RPMI8226 (cell line): ENCODE measurements at regions not wholly inside any gene's neighbourhood (a gene's known extent, or its start where the extent isn't known, plus 50 kb on each side); places are given as distances from the start of the nearest gene placed in this dataset.

Experiments used
- DNase-seq: peaks from one replicate; pipeline ENCODE4 v3.0.0-alpha.2; 2015

DNA sequence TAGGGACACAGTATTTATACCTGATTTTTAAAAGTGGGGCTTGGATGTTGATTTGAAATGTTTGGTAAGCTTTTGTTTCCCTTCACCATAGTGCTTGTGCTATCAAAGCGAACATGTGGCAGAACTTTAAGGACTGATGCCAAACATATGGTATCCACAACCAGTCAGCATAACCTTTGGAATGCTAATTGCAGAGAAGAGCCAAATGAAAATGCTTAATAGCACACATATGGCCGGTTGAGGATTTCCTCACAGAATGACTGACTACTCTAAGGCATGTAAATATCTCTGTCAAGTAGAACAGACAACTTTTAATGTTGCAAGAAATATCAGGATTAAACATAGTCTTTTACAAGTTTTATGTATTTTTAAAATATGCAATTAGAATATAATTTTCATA lies 120.9 kb upstream of the COL3A1 start:
- no peak for DNase-seq

DNA sequence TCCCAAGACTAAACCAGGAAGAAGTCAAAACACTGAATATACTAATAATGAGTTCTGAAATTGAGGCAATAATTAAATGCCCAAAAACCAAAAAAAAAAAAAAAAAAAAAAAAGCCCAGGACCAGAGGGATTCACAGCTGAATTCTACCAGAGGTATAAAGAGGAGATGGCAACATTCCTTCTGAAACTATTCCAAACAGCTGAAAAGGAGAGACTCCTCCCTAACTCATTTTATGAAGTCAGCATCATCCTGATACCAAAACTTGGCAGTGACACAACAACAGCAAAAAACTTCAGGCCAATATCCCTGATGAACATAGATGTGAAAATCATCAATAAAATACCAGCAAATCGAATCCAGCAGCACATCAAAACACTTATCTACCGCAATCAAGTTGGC lies 108.5 kb upstream of the COL3A1 start:
- DNase-seq, result no peak

DNA sequence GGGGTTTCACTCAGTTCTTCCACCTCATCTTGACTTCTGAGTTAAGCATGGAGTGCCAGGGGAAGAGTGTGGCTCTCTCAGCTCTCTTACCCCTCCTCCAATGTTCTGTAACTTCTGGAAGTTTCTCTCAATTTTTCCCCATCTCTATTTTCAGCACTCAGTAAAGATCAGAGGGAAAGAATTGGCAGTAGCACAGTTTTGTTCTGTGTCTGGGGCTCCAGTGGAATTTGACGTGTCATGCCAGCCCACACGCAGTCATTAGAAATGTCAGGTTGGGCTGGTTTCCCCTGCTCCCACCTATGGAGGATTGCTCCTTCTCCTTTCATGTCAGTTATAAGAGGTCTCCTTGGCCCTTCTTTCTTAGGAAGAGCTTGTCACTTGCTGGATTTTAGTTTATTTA lies 104.6 kb upstream of the COL3A1 start:
- DNase-seq, result no peak

DNA sequence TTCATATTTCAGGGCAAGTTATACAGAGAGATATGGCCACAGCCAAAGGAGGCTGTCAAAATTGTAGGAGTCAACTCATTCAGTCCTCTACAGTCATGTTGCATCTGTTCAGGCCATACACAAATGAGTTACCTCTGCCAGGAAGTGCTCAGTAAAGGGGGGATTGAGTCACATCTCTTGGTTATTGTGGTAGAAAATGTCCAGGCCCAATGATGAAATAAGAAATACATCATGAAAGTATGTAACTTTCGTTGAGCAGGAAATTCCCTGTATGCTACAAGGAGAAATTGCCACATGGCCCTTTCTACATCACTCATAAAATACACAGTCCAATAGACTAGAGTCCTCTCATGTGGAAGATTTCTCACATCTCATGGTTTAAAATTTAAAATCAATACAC lies 103.9 kb upstream of the COL3A1 start:
- no peak for DNase-seq

DNA sequence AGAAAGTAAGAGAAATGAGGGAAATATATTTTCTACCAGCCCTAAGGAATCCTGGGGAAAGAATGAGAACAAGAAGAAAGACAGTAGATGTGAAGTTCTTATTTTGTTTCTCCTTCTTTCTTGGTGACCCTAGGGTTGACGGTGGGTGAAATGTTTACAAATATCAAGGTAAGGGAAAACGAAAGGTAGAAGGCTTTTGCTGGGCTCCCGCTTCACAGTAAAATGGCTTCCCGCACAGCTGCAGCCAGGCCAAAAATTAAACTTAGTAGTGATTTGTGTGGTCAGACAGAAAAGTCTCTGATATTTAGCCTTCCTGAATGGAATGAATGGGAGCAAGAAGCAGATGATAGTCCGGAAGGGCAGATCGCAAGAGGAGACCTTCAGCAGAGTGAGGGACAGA lies 99.1 kb upstream of the COL3A1 start:
- no peak for DNase-seq

DNA sequence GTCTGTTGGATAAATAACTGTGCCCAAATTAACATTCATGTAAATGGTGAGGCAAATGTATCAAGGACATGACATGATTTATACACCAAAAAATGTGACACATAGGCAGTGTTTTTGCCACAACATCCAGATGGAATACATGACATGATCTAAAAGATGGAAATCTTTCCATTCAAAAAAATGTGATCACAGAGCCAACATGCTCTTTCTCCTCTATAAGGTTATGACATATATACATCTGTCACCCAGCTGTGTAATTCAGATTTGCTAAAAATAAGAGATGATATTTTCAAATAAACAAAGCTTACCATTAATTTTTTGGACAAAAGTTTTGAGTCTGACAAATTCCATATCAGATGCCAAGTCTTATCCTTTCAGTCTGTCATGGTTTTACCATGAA lies 95.5 kb upstream of the COL3A1 start:
- DNase-seq, result no peak

DNA sequence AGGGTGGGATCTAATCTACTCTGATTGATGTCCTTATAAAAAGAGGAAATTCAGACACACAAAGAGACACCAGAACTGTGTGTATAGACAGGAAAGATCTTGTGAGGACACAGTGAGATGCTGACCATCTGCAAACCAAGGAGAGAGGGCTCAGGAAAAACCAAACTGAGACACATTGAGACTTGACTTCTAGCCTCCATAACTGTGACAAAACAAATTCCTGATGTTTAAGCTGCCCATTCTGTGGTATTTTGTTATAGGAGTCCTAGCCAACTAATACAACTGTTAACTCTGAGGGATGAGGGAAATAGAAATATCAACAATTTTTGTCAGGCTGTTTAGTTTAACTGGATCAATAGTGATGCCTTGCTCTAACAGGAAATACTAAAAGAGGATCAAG lies 93.4 kb upstream of the COL3A1 start:
- DNase-seq, result no peak

DNA sequence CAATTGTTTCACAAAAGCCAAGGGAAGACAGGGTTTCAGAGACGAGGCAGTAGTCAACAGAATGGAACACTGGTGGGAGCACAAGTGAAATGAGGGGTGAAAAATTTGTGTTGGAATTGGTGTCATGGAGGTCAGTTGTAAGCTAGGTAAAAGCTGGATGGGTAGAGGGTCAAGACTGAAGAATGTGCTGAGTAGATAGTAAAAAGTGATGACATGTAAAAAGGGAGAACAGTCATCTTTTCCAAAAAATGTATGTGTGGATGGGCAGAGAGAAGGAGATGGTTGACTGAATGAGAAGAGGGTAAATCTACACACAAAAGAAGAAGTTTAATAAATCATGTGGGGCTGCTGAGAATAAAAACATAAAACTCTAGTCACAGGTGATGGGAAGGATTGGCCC lies 92.7 kb upstream of the COL3A1 start:
- DNase-seq, result no peak

DNA sequence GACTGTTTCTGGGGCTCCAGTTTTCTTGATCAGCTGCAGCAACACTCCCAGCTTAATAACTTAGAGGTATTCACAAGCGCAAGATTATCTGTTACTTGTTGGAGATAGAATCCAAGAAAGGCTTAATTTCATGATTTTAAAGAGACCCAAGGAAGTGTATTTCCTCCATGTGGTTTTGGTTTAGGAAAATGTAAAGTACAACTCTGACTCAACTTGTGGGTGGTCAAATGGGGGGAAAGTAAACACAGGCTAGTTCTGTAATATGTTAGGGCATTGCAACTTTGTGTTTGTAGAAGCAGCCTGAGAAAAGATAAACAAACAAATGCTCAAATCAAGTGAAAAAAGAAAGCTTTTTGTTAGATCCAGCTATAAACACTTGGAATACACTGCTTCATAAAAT lies 90.1 kb upstream of the COL3A1 start:
- no peak for DNase-seq

DNA sequence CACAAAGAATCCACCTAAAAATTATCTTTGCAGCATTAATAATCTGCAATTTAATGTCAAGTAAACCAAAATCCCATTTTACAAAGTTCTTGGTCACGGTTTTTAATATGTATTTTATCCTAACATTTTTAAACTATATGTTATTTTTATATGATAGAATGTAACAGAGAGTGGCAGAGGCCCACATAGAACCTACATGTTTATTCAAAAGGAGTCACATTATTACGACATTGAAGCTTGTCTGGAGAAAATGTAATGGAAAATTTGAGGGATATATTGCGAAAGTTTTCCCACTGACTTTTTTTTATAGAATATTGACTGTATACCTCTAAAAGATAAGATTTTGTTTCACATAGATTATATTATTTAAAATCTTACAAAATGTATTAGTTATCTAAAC lies 89.7 kb upstream of the COL3A1 start:
- DNase-seq, result no peak

DNA sequence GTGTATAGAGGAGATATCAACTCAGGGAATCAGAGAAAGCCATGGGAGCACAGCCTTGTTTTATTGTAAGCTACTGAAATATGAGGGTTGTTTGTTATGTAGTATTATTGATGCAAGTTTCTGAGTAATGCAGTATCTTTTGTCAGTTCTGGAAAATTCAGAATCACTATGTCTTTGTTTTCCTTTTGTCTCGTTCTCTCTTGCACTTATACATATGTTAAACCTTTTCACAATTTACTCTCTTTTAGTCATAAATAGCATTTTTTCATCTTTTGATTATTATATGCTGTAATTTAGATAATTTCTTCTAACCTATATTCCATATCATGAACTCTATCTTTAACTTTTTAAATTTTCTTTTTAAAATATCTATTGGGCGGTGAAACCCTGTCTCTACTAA lies 85.0 kb upstream of the COL3A1 start:
- no peak for DNase-seq

DNA sequence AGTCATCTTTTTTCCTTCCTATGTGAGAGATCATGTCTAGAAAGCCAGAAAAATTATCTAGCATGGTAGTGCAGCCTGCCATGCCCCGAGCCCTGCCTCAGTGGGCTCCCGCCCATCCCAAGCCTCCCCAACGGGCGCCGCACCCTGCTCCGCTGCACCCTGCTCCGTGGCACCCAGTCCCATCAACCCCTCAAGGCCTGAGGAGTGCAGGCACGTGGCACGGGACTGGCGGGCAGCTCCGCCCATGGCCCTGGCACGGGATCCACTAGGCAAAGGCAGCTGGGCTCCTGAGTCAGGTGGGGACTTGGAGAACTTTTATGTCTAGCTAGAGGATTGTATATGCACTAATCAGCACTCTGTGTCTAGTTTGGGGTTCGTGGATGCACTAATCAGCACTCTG lies 83.4 kb upstream of the COL3A1 start:
- DNase-seq, result no peak

DNA sequence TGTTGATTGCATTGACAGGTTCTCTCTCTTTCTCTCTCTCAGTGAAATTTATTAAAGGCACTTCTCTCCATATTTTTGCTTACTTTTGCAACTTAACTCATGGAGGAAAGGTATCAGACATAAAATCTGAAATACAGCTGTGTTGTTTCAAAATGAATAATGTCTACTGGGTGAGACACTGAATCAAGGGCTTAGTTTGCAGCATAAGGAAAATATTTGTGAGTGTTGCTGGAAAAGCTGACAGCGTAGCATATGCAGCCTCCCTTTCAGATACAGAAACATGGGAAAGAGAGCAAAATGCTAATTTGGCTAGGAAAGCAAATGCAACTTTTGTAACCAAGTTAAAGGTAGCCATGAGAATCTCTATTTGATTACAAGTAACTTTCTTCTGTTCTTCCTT lies 81.5 kb upstream of the COL3A1 start:
- no peak for DNase-seq

DNA sequence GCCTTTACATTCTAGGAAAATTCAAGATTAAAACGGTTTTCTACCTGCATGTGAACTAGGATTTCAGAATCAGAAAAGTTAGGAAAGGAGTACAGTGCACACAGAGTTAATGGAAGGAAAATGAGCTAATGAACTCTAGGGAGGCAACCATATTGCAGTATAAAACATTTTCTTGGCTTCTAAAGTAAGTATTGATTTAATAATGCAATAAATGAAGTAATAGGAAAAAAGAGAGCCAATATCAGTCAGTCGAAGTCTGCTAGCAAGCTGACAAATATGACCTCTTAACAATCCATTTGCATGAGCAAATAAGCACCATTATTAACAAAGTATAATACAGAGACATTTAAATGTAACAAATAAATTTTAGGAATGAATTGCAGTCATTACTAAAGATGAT lies 80.2 kb upstream of the COL3A1 start:
- no peak for DNase-seq

DNA sequence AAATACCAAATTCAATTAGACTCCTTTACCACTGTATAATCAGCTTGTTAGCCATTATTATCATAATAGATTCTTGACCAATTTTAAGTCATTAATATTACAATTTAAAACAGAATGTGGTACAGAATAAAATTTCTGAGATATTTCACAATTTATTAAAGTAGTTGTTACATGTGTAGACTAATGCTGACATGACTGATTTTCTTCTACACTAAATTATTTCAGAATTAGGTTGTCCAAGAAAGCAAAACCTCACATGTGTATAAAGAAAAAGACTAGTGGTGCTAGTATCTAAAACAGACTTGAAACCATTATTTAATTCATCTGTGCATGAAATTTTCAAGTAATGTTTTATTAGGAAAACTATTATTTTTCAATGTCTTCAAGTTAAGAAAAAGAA lies 79.2 kb upstream of the COL3A1 start:
- no peak for DNase-seq

DNA sequence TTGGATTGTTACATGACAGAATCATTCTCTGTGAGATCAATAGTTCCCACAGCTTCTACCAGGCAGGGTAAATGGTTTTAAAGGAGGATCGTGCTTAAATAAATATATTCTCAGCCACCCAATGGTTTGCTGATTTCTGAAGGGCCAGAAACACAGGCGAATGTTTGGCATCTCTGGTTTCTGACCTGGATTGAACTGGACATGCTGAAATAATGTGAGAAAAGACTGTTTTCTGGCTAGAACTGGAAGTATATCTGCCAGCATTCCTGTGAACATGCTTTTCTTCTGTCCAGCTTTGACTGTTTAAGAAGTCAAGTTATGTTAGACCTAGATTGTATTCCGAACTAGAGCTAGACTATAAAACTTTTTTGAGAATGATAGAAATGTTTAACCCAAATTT lies 77.1 kb upstream of the COL3A1 start:
- no peak for DNase-seq

DNA sequence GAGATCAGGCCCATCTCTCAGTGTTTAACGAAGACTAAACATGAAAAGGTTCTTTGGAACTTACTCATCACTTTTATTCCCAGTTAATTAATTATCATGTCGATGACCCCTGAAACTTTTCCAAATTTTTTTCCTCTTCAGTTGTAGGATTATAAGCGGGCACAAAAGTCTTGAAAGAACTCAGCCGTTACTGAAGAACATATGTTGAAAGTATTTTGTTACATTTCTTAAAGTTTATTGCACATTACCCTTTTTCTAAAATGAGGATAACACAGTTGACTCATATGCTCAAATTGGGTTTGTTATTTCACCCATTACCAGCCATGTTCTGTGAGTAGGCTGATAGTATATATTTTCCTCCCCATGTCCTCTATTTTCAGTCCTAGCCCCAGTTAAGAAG lies 75.9 kb upstream of the COL3A1 start:
- DNase-seq, result no peak

DNA sequence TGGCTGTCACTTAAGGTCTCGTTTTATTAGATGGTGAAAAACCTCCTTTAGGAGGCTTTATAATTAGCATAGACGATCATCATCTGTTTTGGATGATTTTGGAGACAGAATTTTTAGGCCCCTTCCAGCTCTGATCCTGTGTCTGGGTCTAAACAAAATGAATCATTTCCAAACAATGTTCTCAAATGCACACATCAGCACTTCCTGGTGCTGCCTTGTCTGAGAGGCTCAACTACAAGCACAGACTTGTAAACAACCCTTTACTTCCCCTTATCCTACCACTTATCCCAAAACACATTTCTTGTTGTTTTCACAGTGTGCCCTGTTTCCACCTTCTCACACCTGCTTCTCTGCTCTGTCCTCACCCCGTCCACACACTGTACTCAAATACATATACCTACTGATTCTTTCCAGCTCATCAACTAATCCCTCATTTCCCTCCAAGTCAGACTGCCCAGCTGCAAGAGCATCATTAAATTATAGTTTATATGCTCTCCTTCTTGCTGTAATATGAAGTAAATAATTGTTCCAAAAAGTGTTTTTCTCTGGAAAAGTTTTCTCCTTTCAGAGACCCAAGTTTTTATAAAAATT lies 71.2 kb upstream of the COL3A1 start:
- no peak for DNase-seq

DNA sequence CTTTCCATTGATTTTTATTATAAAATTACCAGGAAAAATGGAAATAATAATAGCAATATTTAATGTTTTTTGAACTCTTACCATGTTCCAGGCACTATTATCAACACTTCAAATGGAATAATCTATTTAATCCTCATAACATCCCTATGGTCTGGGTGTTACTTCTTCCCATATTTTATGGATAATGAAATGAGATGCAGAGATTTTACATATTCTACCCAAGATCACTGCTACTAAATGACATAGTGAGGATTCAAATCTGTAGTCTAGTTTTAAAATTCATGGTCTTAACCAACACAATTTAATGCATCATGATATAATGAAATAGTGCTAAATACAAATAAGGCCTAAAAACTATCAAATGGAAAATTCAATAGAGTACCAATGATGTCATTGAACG lies 70.4 kb upstream of the COL3A1 start:
- no peak for DNase-seq

DNA sequence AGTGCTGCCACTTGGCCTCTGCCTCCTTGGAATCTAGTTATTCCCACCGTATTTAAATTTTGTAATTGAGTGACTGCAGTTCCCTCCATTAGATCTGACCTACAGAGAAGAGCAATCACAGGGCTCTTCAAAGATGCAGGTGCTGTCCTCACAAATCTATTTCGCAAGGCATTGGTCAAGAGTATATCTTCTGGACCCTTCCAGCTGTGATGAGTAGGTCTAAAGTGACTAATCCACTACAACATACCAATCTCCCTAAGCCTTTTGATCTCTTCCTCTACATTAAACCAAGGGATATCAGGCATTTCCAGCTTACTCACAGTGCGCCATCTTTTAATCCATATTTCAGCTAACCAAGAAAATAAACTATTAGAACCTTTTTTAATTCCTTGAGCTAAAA lies 65.1 kb upstream of the COL3A1 start:
- no peak for DNase-seq

DNA sequence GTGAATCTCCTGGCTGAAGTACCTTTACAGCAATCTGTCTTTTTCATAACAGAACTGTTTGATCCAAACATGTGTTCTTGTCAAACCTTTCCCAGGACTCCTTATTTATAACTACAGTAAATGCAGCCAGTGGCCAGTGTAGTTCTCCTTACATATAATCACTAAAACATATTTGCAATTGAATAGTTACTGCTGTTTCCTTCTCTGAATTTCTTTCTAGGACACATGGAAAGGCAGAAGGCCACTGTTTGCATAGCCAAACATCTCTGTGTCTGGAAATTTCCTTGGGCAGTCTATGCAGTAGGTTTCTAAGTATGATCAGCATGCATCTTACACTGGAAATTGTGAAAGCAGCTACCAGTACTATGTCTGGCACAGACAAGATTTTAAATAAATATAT lies 57.4 kb upstream of the COL3A1 start:
- DNase-seq, result no peak

DNA sequence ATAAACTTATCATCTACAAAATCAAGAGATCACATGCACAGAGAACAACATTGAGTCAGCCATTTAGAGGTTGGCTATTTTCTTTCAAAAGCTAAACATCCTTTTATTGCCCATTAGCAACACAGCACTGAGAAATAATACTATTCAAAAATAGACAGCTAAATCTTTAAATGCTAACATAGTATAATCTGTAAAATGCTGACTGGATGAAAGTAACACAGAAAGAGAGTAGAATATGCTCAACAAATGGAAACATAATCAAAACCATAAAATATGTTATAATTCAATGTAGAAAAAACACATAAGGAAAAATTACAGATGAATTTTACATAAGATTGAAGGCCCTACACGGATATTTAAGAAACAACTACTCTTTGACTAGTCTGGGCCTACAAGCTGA lies 56.5 kb upstream of the COL3A1 start:
- DNase-seq, result no peak

DNA sequence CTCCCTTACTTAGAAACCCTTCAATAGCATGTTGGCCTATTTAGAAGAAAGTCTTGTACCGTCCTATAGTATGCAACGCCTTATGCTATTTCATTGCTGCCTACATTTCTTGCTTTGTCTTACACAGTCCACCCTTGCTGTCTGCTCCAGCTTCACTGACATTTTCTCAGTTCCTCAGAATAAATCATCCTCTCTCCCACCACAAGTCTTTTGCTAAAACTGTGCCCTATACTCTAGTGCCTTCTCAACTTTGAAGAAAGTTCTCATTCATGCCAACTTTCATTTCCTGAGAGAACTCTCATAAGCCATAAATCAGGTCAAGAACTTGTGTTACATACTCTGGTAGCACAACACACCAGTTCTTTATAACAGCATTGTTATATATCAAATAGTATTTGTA lies 54.3 kb upstream of the COL3A1 start:
- DNase-seq, result no peak

DNA sequence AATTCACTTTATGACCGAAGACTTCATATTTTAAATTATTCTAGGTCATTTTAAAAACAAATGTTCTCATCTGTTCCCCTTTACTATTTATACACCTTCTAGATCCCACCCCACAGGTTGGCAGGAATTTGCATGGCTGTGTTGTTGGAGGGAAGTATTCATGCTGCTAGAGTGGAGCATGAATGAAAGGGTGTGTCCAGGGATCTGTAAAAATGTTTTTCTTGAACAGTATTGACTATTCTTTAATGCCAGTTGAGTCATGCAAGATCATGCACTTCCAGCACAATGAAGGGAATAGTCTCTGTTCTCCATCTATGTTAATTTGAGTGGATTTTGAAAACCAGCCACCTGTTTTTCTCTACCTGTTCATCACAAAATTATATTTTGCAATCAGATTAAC lies 52.0 kb upstream of the COL3A1 start:
- DNase-seq, result no peak
